ENCODE measurements at regions not wholly inside any gene's neighbourhood (a gene's known extent, or its start where the extent isn't known, plus 50 kb on each side); places are given as distances from the start of the nearest gene placed in this dataset.

- TF ChIP-seq POLR2A (IDR thresholded peaks at IDR 0.05) = no peak
- no peak for TF ChIP-seq CTCF (IDR thresholded peaks at IDR 0.05)
Measured at GRCh38 chr4:30939684-30940083, 219.5 kb downstream of the PCDH7 start.
